ENCODE measurements at regions not wholly inside any gene's neighbourhood (a gene's known extent, or its start where the extent isn't known, plus 50 kb on each side); places are given as distances from the start of the nearest gene placed in this dataset.

GRCh38 chr16:73317321-73317857 lies 269.5 kb upstream of the ZFHX3 start:
- TF ChIP-seq CTCF (conservative IDR thresholded peaks at IDR 0.05; ENCODE audit: low read depth in 2 of 2) (no peak), REST (IDR thresholded peaks at IDR 0.05; ENCODE audit: unreplicated experiment) (no peak), EZH2 (IDR thresholded peaks at IDR 0.05; ENCODE audit: low read depth, unreplicated experiment) (no peak), POLR2AphosphoS5 (IDR thresholded peaks at IDR 0.05; ENCODE audit: low read depth) (no peak), CREB1 (CRISPR knock-in tag; IDR thresholded peaks at IDR 0.05; ENCODE audit: low read depth) (no peak), NANOG (IDR thresholded peaks at IDR 0.05; ENCODE audit: borderline replicate concordance) (no peak)
